Keratinocyte (primary cell): ENCODE measurements at regions not wholly inside any gene's neighbourhood (a gene's known extent, or its start where the extent isn't known, plus 50 kb on each side); places are given as distances from the start of the nearest gene placed in this dataset.

ENCODE experiments used
- DNase-seq: peaks from one replicate; pipeline ENCODE4 v3.0.0-alpha.2; 2011; ENCODE audit warnings: low read depth, missing footprints, low spot score
- FAIRE-seq: peaks from 2 replicates; lab custom pipeline; 2011; peaks lifted over from hg19 to GRCh38; lab: Jason Lieb, UNC
- H2AFZ ChIP-seq: 2 replicates; pipeline ENCODE4 v1.6.0; 2012; ENCODE audit warnings: low read length, control low read depth, inconsistent platforms; ENCODE audit not compliant: control insufficient read depth
- H3K27ac ChIP-seq: 2 replicates; pipeline ENCODE4 v1.5.1; 2011; ENCODE audit warnings: low read length; ENCODE audit not compliant: control insufficient read depth, insufficient read depth
- H3K27me3 ChIP-seq: 3 replicates; pipeline ENCODE4 v1.6.0; 2011; ENCODE audit warnings: low read length; ENCODE audit not compliant: control insufficient read depth, insufficient read depth; ENCODE audit errors: extremely low read depth
- H3K36me3 ChIP-seq, 2 experiments: 2 replicates in 1 of 2; 3 replicates in 1 of 2; pipeline ENCODE4 v1.5.1; 2011; ENCODE audit warnings: low read length in 2 of 2, mild to moderate bottlenecking in 1 of 2; ENCODE audit not compliant: control insufficient read depth in 2 of 2, insufficient read depth in 2 of 2; ENCODE audit errors: extremely low read depth in 1 of 2
- H3K4me1 ChIP-seq: 3 replicates; pipeline ENCODE4 v1.5.1; 2011; ENCODE audit warnings: low read length; ENCODE audit not compliant: control insufficient read depth, insufficient read depth; ENCODE audit errors: extremely low read depth
- H3K4me2 ChIP-seq: 3 replicates; pipeline ENCODE4 v1.6.0; 2011; ENCODE audit warnings: low read depth, low read length; ENCODE audit not compliant: control insufficient read depth, insufficient read depth; ENCODE audit errors: extremely low read depth
- H3K4me3 ChIP-seq, 3 experiments: fragments of 200-600 bp in 1 of 3; sonication (generic) in 1 of 3; 2 replicates in 2 of 3; 3 replicates in 1 of 3; pipeline ENCODE4 v1.5.1; 2011 to 2016; ENCODE audit warnings: low read length in 3 of 3, mild to moderate bottlenecking in 3 of 3, control low read depth in 2 of 3, inconsistent platforms in 1 of 3, low read depth in 1 of 3, mixed read lengths in 1 of 3, mixed run types in 1 of 3, moderate library complexity in 1 of 3; ENCODE audit not compliant: control insufficient read depth in 2 of 3, insufficient read depth in 2 of 3; ENCODE audit errors: extremely low read depth in 1 of 3
- H3K79me2 ChIP-seq: 2 replicates; pipeline ENCODE4 v1.6.0; 2012; ENCODE audit warnings: low read length; ENCODE audit not compliant: control insufficient read depth, insufficient read depth
- H3K9ac ChIP-seq: 3 replicates; pipeline ENCODE4 v1.6.0; 2011; ENCODE audit warnings: low read length; ENCODE audit not compliant: control insufficient read depth, insufficient read depth; ENCODE audit errors: extremely low read depth
- H3K9me1 ChIP-seq: 3 replicates; pipeline ENCODE4 v1.6.0; 2011; ENCODE audit warnings: low read length; ENCODE audit not compliant: control insufficient read depth, insufficient read depth; ENCODE audit errors: extremely low read depth
- H3K9me3 ChIP-seq: 2 replicates; pipeline ENCODE4 v1.5.1; 2012; ENCODE audit warnings: low read depth, low read length; ENCODE audit not compliant: control insufficient read depth
- H4K20me1 ChIP-seq: 3 replicates; pipeline ENCODE4 v1.6.0; 2011; ENCODE audit warnings: low read length; ENCODE audit not compliant: control insufficient read depth, insufficient read depth; ENCODE audit errors: extremely low read depth
- EZH2 ChIP-seq: IDR thresholded peaks from one replicate; pipeline ENCODE4 v1.6.1; 2012; ENCODE audit warnings: inconsistent platforms, mild to moderate bottlenecking, low read length, moderate library complexity
- dilution Hi-C: fragments of 300-500 bp; cut with MboI; formaldehyde crosslinking; loops from one replicate; pipeline ENCODE4 v1.7.0; 2020; ENCODE audit warnings: low sequenced_read_pairs; ENCODE audit not compliant: extremely low pct_ligation_motif_present
- TF ChIP-seq, protein P1 (sequence below), 3 experiments: IDR thresholded peaks in 1 of 3; conservative IDR thresholded peaks in 1 of 3; optimal IDR thresholded peaks in 1 of 3; 2 replicates in 2 of 3; 3 replicates in 1 of 3; pipeline versions ENCODE3 to v1.5.1; 2011; ENCODE audit warnings: low read length in 3 of 3, mild to moderate bottlenecking in 3 of 3, moderate library complexity in 2 of 3, control low read depth in 1 of 3, inconsistent platforms in 1 of 3; ENCODE audit not compliant: insufficient read depth in 2 of 3; ENCODE audit errors: extremely low read depth in 1 of 3

DNA sequence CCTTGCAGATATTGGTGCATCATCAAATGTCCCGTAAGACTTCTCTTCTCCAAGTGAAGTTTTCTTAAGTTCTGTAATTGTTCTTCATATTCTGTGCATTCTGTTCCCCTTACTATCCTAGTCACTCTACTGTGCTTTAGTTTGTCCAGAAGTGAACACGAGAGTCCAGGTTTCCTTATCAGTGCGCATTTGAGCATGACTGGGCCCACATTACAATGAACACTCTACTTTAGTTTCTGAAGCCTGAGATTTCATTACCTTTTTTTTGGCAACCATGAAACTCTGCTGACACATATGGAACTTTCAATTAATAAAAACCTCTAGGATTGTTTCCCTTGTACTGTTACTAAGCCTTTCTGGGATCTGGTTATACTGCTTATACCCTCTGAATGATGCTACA is 270.0 kb downstream of the KCNRG start:
- Histone ChIP-seq H2AFZ (no peak overlapping the region), H3K36me3 (no peaks in the 10 kb centered on the region), H3K9me3 (no peaks in the 10 kb centered on the region), H3K79me2 (no peaks in the 10 kb centered on the region), H3K9ac (no peak overlapping the region), H3K27ac (no peak overlapping the region), H3K4me3 (no peak overlapping the region), H4K20me1 (no peaks in the 10 kb centered on the region), H3K9me1 (no peaks in the 10 kb centered on the region), H3K4me2 (no peak overlapping the region), H3K4me1 (no peaks in the 10 kb centered on the region), H3K27me3 (peaks cover 4% of the 10 kb centered on the region)
- TF ChIP-seq, protein P1, sequence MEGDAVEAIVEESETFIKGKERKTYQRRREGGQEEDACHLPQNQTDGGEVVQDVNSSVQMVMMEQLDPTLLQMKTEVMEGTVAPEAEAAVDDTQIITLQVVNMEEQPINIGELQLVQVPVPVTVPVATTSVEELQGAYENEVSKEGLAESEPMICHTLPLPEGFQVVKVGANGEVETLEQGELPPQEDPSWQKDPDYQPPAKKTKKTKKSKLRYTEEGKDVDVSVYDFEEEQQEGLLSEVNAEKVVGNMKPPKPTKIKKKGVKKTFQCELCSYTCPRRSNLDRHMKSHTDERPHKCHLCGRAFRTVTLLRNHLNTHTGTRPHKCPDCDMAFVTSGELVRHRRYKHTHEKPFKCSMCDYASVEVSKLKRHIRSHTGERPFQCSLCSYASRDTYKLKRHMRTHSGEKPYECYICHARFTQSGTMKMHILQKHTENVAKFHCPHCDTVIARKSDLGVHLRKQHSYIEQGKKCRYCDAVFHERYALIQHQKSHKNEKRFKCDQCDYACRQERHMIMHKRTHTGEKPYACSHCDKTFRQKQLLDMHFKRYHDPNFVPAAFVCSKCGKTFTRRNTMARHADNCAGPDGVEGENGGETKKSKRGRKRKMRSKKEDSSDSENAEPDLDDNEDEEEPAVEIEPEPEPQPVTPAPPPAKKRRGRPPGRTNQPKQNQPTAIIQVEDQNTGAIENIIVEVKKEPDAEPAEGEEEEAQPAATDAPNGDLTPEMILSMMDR (optimal IDR thresholded peaks at IDR 0.05 in 1 of 3, IDR thresholded peaks at IDR 0.05 in 1 of 3, conservative IDR thresholded peaks at IDR 0.05 in 1 of 3; ENCODE audit: extremely low read depth in 1 of 3, insufficient read depth in 2 of 3, low read length in 3 of 3) = no peak
- no peak for TF ChIP-seq EZH2
- FAIRE-seq (no peak), DNase-seq (no peak)
- dilution Hi-C loops = no loop called here

DNA sequence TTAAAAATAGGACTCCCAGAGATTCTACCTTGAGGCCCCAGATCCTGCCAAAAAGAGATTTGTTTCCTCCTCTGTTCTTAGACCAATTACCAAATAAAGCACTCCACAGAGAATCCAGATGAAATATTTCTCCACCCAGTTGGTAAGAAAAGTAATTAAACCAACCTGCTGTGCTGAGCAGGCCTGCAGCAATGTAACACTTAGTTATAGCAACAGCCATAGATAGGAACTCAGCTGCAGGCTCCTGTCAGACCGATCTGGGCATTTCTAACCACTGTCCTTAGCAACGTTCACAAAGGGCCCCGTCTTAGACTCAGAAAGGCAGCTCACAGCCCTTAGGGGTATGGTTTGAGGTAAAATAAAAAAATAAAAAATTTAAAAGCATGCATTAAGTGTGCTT is 271.1 kb downstream of the KCNRG start:
- H3K27me3 ChIP-seq = peaks cover 4% of the 10 kb centered on the region

More for the DNA sequence above, 271.1 kb downstream of the KCNRG start:
- Histone ChIP-seq H3K9ac (no peak overlapping the region), H3K27ac (no peak overlapping the region), H3K79me2 (no peaks in the 10 kb centered on the region), H4K20me1 (no peaks in the 10 kb centered on the region), H3K4me2 (no peak overlapping the region), H3K36me3 (no peaks in the 10 kb centered on the region), H3K9me3 (no peaks in the 10 kb centered on the region), H3K4me1 (no peaks in the 10 kb centered on the region), H2AFZ (no peak overlapping the region), H3K4me3 (no peak overlapping the region), H3K9me1 (no peaks in the 10 kb centered on the region)
- no peak for TF ChIP-seq EZH2
- TF ChIP-seq, protein P1 (optimal IDR thresholded peaks at IDR 0.05 in 1 of 3, IDR thresholded peaks at IDR 0.05 in 1 of 3, conservative IDR thresholded peaks at IDR 0.05 in 1 of 3; ENCODE audit: extremely low read depth in 1 of 3, insufficient read depth in 2 of 3, low read length in 3 of 3) = no peak
- no peak for DNase-seq
- FAIRE-seq = no peak
- dilution Hi-C loops = no loop called here
